Astrocyte (in vitro differentiated cells and primary cell): ENCODE measurements at regions not wholly inside any gene's neighbourhood (a gene's known extent, or its start where the extent isn't known, plus 50 kb on each side); places are given as distances from the start of the nearest gene placed in this dataset.

Experiments used
- CTCF ChIP-seq: IDR thresholded peaks from 2 replicates; pipeline ENCODE4 v1.5.1; 2011; ENCODE audit warnings: low read depth, mild to moderate bottlenecking, inconsistent platforms, low read length, moderate library complexity; ENCODE audit not compliant: insufficient read depth
- EZH2 ChIP-seq: IDR thresholded peaks from 2 replicates; pipeline ENCODE4 v1.6.1; 2012; ENCODE audit warnings: mild to moderate bottlenecking, low read length, inconsistent platforms; ENCODE audit not compliant: insufficient read depth

GRCh38 chr18:73645160-73645715, 502.4 kb downstream of the FBXO15 start:
- no peak for TF ChIP-seq CTCF
- no peak for TF ChIP-seq EZH2
